GM10266 (cell line): ENCODE measurements at regions not wholly inside any gene's neighbourhood (a gene's known extent, or its start where the extent isn't known, plus 50 kb on each side); places are given as distances from the start of the nearest gene placed in this dataset.
"Not testable (repeated sequence)": the region's sequence is repeated elsewhere in the genome, so short reads cannot be mapped to it uniquely, and the experiment has no call there.

Experiments used
- DNase-seq: peaks from one replicate; pipeline ENCODE4 v3.0.0; 2012; ENCODE audit errors: extremely low spot score
- CTCF ChIP-seq: IDR thresholded peaks from 2 replicates; pipeline ENCODE4 v1.5.1; 2012; ENCODE audit warnings: mild to moderate bottlenecking, low read depth; ENCODE audit not compliant: control insufficient read depth, insufficient read depth; ENCODE audit errors: missing control alignments

- DNase-seq: no peak
- TF ChIP-seq CTCF: peak; percentile 18
Observed at GRCh38 chr3:144687862-144688261, 716.2 kb downstream of the DIPK2A start.

- DNase-seq: no peak
- TF ChIP-seq CTCF: no peak
Observed at GRCh38 chr3:144692488-144692887, 720.9 kb downstream of the DIPK2A start.

GRCh38 chr3:144708437-144708836 lies 736.8 kb downstream of the DIPK2A start:
- no peak for DNase-seq
- TF ChIP-seq CTCF: no peak

- TF ChIP-seq CTCF: no peak
- DNase-seq: no peak
Observed at GRCh38 chr3:144737281-144737680, 765.7 kb downstream of the DIPK2A start.

- TF ChIP-seq CTCF: no peak
- DNase-seq: no peak
Observed at GRCh38 chr3:144743225-144743668, 771.6 kb downstream of the DIPK2A start.

- no peak for TF ChIP-seq CTCF
- DNase-seq: no peak
Observed at GRCh38 chr3:144744473-144744872, 772.9 kb downstream of the DIPK2A start.

- no peak for TF ChIP-seq CTCF
Observed at GRCh38 chr3:144746631-144747030, 775.0 kb downstream of the DIPK2A start.

GRCh38 chr3:144749536-144750253 lies 778.1 kb downstream of the DIPK2A start:
- not testable (repeated sequence) for DNase-seq

More at GRCh38 chr3:144746631-144747030, 775.0 kb downstream of the DIPK2A start:
- no peak for DNase-seq
